Activated CD8-positive, alpha-beta memory T cell treated with anti-CD3 and anti-CD28 coated beads for 36 hours (primary cell): ENCODE measurements at regions not wholly inside any gene's neighbourhood (a gene's known extent, or its start where the extent isn't known, plus 50 kb on each side); places are given as distances from the start of the nearest gene placed in this dataset.
"Not testable (repeated sequence)": the region's sequence is repeated elsewhere in the genome, so short reads cannot be mapped to it uniquely, and the experiment has no call there.

ENCODE experiments used
- CTCF ChIA-PET: fragments of 350-600 bp; sonication (Branson Sonifier 250); formaldehyde crosslinking; loops from one replicate; lab custom pipeline; 2021; ENCODE audit warnings: antibody characterized with exemption; lab: Charles Lee
- POLR2A ChIA-PET: fragments of 350-600 bp; sonication (Branson Sonifier 250); formaldehyde crosslinking; loops from one replicate; lab custom pipeline; 2021; ENCODE audit warnings: antibody characterized with exemption; lab: Charles Lee

DNA sequence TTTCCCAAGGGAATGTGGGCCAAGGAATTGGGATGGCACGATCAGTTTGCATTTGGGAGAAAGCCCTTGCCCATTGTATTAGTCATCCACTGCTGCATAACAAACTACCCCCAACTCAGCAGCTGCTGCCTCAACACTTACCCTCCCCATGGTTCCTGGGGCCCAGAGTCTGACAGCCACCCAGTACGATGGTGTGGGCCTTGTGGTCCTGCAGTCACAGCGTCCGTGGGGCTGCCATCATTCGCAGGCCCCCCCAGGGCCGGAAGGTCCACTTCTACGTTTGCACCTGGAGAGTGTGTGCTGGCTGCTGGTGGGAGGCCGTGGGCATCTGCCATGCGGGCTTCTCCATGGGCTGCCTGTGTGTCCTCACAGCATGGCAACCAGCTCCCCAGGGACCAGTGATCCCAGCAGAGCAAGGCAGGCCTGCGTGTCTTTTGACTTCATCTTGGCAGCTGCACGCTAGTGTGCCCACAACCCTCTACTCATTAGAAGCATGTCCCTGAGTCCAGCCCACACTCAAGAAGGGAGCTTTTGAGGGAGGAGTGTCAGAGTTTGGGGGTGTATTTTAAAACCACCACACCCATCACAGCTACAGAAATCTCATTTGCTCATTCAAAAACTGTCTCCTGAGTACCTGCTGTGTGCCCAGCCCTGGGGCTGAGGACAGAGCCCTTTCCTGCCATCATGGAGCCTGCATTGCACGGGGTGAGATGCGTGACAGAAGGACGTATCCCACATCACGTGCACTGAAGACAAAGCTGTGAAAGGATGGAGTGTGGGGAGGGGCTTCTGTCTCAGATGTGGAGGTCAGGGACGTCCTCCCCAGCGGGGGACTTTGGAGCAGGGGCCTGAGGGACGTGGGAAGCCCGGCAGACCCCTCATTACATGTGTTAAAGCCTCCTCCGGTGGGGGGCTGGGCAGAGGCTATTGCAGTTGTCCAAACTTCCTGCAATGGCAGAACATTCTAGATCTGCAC, 185.0 kb upstream of the ZNF469 start:
- POLR2A ChIA-PET, result no interaction called here
- CTCF ChIA-PET, result no interaction called here

DNA sequence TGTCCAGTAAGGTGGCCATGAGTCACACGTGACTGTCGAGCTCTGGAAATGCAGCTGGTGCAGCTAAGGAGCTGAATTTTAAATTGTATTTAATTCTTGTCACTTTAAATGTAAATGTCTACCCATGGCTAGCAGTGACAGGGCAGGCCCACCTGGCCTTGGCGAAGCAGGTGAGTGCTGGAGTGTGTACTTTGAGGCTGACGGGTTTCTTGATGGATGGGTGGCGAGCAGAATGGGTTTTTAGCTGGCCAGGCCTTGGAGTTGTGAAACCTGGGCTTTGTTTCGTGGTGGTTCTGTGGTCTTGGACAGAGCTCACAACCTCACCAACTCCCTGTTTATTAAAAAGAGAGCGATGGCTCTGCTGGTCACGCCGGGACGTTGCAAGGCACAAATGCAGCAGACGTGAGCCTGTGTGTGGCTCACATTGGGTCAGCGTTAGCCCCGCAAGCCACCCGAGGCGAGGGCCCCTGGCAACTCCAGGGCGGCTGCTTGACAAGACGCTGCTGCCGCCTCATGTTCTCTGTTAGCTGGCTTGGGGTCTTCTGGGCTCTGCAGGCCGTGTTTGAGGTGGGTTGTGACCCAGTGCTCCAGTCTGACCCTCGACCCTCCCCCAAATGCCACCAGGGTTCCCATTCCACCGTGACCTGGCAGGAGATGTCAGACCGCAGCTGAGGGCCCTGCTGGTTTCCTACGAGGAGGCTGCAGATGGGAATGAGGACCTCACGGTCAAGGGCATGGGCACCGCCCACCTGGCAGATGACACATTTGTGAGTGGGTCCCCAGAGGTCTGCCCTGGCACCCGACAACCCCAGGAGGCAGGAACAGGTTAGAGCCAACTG, 184.1 kb upstream of the ZNF469 start:
- POLR2A ChIA-PET, result not testable (repeated sequence)

GRCh38 chr16:88199296-88200153, 183.2 kb upstream of the ZNF469 start:
- CTCF ChIA-PET, POLR2A ChIA-PET: not testable (repeated sequence)

More for the DNA sequence above, 184.1 kb upstream of the ZNF469 start:
- CTCF ChIA-PET, result not testable (repeated sequence)

- POLR2A ChIA-PET, CTCF ChIA-PET: not testable (repeated sequence)
Observed at GRCh38 chr16:88200154-88200895, 182.4 kb upstream of the ZNF469 start.

- ChIA-PET POLR2A (no interaction called here), CTCF (no interaction called here)
Observed at GRCh38 chr16:88200896-88201185, 181.9 kb upstream of the ZNF469 start.

DNA sequence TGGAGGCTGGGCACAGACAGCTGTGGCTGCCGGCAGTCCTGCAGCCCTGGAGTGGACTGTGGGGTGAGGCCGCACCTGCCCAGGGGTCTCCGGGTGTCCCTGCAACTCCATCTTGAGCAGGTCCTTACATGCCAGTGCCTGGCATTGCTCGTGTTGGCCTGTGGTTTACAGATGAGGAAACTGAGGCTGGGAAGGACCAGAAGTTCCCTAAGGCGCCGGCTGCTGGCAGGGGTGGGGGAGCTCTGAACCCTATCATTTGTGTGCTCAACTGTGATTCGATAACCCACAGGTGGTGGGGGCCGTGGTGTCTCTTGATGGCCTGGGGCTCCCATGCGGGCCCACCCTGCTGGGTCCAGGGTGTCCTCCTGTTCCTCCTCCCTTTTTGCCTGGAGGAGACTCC, 181.1 kb upstream of the ZNF469 start:
- CTCF ChIA-PET, POLR2A ChIA-PET: not testable (repeated sequence)

DNA sequence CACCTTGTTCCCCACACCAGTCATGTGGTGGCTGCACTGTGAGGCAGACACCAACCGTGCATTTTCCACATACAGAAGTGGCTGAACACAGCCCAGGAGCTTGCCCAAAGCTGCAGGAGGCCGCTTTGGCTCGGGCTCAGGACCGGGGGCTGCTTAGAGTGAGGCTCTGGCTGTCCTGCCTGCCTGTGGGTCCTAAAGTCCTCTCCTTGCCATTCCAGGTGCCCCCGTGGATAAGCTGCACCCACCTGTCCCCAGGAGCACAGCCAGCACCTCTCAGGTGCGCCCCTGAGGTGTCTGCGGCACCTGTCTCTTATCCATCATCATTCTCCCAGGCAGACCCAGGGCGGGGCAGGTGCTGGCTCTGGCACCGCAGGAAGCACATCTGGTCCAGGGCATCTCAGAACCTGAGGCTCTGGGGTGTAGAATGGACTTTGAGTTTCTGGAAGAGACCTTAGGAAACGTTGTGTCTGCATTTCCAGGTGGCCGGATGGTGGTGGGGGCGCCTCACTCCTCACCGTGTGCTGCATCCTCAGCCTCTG, 180.5 kb upstream of the ZNF469 start:
- ChIA-PET POLR2A (no interaction called here), CTCF (no interaction called here)

DNA sequence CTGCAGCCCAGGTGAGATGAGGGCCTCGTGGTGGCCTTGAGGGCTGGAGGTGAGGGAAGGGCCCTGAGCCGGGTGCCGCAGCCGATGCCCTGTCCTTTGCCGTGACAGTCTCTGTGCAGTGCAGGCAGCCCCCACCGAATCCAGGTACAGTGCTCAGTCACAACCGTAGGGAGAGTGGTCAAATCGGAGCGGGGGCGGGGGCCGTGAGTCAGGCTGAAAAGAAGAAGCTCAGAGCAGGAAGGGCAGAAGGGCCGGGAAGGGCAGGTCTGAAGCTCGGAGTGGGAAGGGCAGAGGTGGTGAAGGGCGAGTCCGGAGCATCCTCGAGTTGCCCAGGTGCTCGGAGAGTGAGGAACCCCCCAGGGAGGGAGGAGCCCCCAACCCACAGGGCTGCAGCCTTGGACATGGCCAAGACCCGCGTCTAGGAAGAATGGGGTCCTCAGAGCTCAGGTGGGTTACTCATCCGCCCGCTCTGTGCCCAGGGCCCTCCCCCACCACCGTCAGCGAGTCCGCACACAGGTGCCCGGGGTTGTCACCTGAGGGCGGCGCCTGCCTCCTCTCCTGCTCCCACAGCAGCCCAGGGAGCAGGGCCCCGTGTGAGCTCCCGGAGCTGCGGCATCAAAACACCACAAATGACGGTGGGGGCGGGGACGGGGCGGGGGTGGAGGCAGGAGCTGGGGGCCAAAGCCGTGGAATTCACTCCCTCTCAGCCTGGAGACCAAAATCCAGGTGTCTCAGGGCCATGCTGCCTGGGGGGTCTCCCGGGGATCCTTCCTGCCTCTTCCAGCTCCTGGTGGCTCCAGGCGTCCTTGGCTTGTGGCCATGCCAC, 179.7 kb upstream of the ZNF469 start:
- POLR2A ChIA-PET, CTCF ChIA-PET: not testable (repeated sequence)

GRCh38 chr16:88204131-88205110, 178.3 kb upstream of the ZNF469 start:
- POLR2A ChIA-PET, CTCF ChIA-PET: not testable (repeated sequence)

GRCh38 chr16:88205482-88205881, 177.3 kb upstream of the ZNF469 start:
- POLR2A ChIA-PET, CTCF ChIA-PET: not testable (repeated sequence)

- POLR2A ChIA-PET, CTCF ChIA-PET: not testable (repeated sequence)
Observed at GRCh38 chr16:88206006-88206405, 176.8 kb upstream of the ZNF469 start.

GRCh38 chr16:88206516-88206915, 176.2 kb upstream of the ZNF469 start:
- POLR2A ChIA-PET, result not testable (repeated sequence)

DNA sequence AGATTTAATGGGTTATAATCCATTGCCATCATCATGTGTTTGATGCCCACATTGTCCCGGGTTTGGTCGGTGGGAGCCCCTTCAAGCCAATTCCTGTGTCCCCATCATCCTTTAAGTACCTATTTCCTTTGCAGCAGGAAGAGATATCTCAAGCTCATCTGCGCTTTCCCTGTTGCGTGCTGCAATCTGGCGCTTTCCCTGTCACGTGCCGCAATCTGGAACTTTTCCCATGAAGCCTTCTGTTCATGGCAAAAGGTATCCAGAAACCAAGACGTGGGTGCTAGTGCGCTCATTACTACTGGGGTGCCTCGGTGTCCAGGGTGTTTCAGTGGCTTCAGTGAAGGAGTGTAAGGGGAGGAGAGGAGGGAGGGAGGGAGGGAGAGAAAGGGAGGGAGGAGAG, 174.6 kb upstream of the ZNF469 start:
- ChIA-PET POLR2A (no interaction called here), CTCF (no interaction called here)

More at GRCh38 chr16:88206516-88206915, 176.2 kb upstream of the ZNF469 start:
- CTCF ChIA-PET, result not testable (repeated sequence)

DNA sequence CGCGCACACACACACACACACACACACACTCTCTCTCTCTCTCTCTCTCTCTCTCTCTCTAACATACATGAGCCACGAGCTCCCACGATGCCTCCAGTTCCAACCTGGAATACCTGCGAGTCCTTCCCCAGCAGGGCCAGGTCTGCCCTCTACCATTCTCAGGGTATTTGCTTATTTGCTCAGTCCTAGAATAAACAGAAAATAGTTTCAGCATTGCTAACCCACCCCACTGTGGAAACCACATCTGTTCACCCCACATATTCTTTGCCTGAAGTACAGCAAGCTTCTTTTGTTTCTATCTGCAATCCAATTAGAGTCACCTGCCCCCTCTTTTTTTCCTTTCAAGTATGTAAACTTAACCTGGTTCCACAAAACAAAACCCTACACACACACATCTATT, 174.0 kb upstream of the ZNF469 start:
- POLR2A ChIA-PET, result not testable (repeated sequence)

DNA sequence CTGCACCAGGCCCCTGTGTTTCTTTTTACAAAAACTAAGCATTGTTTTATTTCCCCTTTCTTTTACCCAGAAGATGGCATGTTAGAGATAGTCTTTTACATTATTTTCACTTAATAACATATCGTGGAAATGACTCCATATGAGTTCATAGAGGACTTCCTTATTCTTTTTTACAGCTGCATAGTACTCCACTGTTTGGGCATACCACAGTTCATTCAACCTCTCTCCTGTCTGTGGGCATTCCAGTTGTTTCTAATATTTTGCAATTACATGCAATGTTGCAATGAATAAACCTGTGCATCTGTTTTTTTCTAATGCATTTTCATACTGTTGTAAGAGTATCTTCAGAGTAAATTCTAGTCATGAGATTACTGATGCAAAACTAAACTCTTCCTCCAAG, 173.2 kb upstream of the ZNF469 start:
- POLR2A ChIA-PET, CTCF ChIA-PET: not testable (repeated sequence)

More for the DNA sequence above, 174.0 kb upstream of the ZNF469 start:
- CTCF ChIA-PET, result not testable (repeated sequence)

GRCh38 chr16:88213937-88214336, 168.8 kb upstream of the ZNF469 start:
- CTCF ChIA-PET, POLR2A ChIA-PET: not testable (repeated sequence)
